ENCODE measurements at regions not wholly inside any gene's neighbourhood (a gene's known extent, or its start where the extent isn't known, plus 50 kb on each side); places are given as distances from the start of the nearest gene placed in this dataset.

- TF ChIP-seq ZNF274 (IDR thresholded peaks at IDR 0.05; ENCODE audit: low read depth, low read length) (no peak), YY1 (IDR thresholded peaks at IDR 0.05; ENCODE audit: insufficient read depth, insufficient read length) (no peak)
Measured at GRCh38 chr16:48487287-48487686, 102.1 kb upstream of the SIAH1 start.
